ENCODE measurements at regions not wholly inside any gene's neighbourhood (a gene's known extent, or its start where the extent isn't known, plus 50 kb on each side); places are given as distances from the start of the nearest gene placed in this dataset.

GRCh38 chr15:27623560-27624305 is 475.4 kb downstream of the OCA2 start:
- no peak for TF ChIP-seq TAF1 (IDR thresholded peaks at IDR 0.05; ENCODE audit: borderline replicate concordance, insufficient read depth, low read length)
- no peak for TF ChIP-seq SIN3A (IDR thresholded peaks at IDR 0.05; ENCODE audit: borderline replicate concordance, insufficient read depth, low read length)
- no peak for TF ChIP-seq FOXP2 (optimal IDR thresholded peaks at IDR 0.05; ENCODE audit: borderline replicate concordance, extremely low read depth, extremely low read length, insufficient read depth)
- no peak for TF ChIP-seq POLR2AphosphoS5 (IDR thresholded peaks at IDR 0.05; ENCODE audit: low read depth, low read length)
- TF ChIP-seq, protein P1, sequence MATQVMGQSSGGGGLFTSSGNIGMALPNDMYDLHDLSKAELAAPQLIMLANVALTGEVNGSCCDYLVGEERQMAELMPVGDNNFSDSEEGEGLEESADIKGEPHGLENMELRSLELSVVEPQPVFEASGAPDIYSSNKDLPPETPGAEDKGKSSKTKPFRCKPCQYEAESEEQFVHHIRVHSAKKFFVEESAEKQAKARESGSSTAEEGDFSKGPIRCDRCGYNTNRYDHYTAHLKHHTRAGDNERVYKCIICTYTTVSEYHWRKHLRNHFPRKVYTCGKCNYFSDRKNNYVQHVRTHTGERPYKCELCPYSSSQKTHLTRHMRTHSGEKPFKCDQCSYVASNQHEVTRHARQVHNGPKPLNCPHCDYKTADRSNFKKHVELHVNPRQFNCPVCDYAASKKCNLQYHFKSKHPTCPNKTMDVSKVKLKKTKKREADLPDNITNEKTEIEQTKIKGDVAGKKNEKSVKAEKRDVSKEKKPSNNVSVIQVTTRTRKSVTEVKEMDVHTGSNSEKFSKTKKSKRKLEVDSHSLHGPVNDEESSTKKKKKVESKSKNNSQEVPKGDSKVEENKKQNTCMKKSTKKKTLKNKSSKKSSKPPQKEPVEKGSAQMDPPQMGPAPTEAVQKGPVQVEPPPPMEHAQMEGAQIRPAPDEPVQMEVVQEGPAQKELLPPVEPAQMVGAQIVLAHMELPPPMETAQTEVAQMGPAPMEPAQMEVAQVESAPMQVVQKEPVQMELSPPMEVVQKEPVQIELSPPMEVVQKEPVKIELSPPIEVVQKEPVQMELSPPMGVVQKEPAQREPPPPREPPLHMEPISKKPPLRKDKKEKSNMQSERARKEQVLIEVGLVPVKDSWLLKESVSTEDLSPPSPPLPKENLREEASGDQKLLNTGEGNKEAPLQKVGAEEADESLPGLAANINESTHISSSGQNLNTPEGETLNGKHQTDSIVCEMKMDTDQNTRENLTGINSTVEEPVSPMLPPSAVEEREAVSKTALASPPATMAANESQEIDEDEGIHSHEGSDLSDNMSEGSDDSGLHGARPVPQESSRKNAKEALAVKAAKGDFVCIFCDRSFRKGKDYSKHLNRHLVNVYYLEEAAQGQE (IDR thresholded peaks at IDR 0.05; ENCODE audit: insufficient read depth in 1 of 2, low read depth in 2 of 2, low read length in 2 of 2): no peak

DNA sequence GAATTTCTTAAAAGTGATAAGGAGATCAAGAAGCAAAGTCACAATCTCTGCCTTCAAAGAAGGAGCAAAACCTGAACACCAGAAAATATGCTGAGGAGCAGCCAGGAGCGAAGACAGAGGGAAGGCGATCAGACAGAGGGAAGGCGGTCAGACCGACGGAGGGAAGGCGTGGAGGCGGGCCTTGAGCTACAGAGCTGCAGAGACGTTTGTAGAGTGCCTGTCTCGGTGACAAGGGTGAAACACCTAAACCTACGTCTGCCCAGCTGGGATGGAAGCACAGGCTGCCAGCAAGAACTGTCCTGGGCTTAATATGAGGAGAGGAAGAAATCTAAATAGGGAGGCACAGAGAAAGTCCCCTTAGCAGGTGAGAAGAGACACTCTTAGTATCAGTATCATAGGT is 476.0 kb downstream of the OCA2 start:
- TF ChIP-seq SIN3A (IDR thresholded peaks at IDR 0.05; ENCODE audit: borderline replicate concordance, insufficient read depth, low read length) (no peak), TAF1 (IDR thresholded peaks at IDR 0.05; ENCODE audit: borderline replicate concordance, insufficient read depth, low read length) (no peak), POLR2AphosphoS5 (IDR thresholded peaks at IDR 0.05; ENCODE audit: low read depth, low read length) (no peak), FOXP2 (optimal IDR thresholded peaks at IDR 0.05; ENCODE audit: borderline replicate concordance, extremely low read depth, extremely low read length, insufficient read depth) (no peak)
- TF ChIP-seq, protein P1 (IDR thresholded peaks at IDR 0.05; ENCODE audit: insufficient read depth in 1 of 2, low read depth in 2 of 2, low read length in 2 of 2): no peak

- TF ChIP-seq TAF1 (IDR thresholded peaks at IDR 0.05; ENCODE audit: borderline replicate concordance, insufficient read depth, low read length): no peak
- TF ChIP-seq POLR2AphosphoS5 (IDR thresholded peaks at IDR 0.05; ENCODE audit: low read depth, low read length): no peak
- TF ChIP-seq, protein P1 (IDR thresholded peaks at IDR 0.05; ENCODE audit: insufficient read depth in 1 of 2, low read depth in 2 of 2, low read length in 2 of 2): no peak
- no peak for TF ChIP-seq FOXP2 (optimal IDR thresholded peaks at IDR 0.05; ENCODE audit: borderline replicate concordance, extremely low read depth, extremely low read length, insufficient read depth)
- no peak for TF ChIP-seq SIN3A (IDR thresholded peaks at IDR 0.05; ENCODE audit: borderline replicate concordance, insufficient read depth, low read length)
Measured at GRCh38 chr15:27622371-27622770, 476.7 kb downstream of the OCA2 start.

GRCh38 chr15:27619204-27619603 is 479.9 kb downstream of the OCA2 start:
- TF ChIP-seq SIN3A (IDR thresholded peaks at IDR 0.05; ENCODE audit: borderline replicate concordance, insufficient read depth, low read length) (no peak), TAF1 (IDR thresholded peaks at IDR 0.05; ENCODE audit: borderline replicate concordance, insufficient read depth, low read length) (no peak)

DNA sequence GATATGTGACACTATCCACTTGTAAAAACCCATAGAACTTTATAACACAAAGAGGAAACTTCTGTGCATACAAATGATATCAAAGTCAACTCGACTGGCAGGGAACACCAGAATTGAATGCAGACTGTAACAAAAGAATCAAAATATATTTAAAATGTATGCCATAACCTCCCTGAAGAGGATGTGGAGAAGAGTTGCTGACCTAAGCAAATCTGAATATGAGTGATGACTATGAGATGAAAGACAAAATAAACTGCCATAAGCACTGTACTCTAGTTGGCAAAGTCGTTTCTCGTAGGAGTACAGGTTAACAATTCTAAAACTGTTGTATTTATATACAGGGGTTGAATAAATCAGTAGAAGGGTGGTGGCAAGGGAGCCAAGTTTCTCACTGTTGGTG is 482.1 kb downstream of the OCA2 start:
- TF ChIP-seq, protein P1 (IDR thresholded peaks at IDR 0.05; ENCODE audit: insufficient read depth in 1 of 2, low read depth in 2 of 2, low read length in 2 of 2): no peak
- no peak for TF ChIP-seq FOXP2 (optimal IDR thresholded peaks at IDR 0.05; ENCODE audit: borderline replicate concordance, extremely low read depth, extremely low read length, insufficient read depth)
- TF ChIP-seq SIN3A (IDR thresholded peaks at IDR 0.05; ENCODE audit: borderline replicate concordance, insufficient read depth, low read length): no peak
- TF ChIP-seq POLR2AphosphoS5 (IDR thresholded peaks at IDR 0.05; ENCODE audit: low read depth, low read length): no peak
- no peak for TF ChIP-seq TAF1 (IDR thresholded peaks at IDR 0.05; ENCODE audit: borderline replicate concordance, insufficient read depth, low read length)
